Neural progenitor cell (in vitro differentiated cells): ENCODE measurements at regions not wholly inside any gene's neighbourhood (a gene's known extent, or its start where the extent isn't known, plus 50 kb on each side); places are given as distances from the start of the nearest gene placed in this dataset.

Experiments
- DNase-seq: peaks from one replicate; pipeline ENCODE4 v3.0.0-alpha.2; 2016; ENCODE audit warnings: low spot score
- H2AFZ ChIP-seq: fragments of 200-600 bp; sonication (generic); replicated peaks from 2 replicates; pipeline ENCODE4 v1.6.1; 2016; ENCODE audit warnings: antibody characterized with exemption
- H3F3A ChIP-seq: fragments of 200-600 bp; sonication (generic); 2 replicates; pipeline ENCODE4 v1.6.1; 2016; ENCODE audit warnings: antibody characterized with exemption, low read depth
- H3K27ac ChIP-seq: fragments of 200-600 bp; sonication (generic); 2 replicates; pipeline ENCODE4 v1.5.1; 2016; ENCODE audit warnings: mild to moderate bottlenecking
- H3K27me3 ChIP-seq: fragments of 200-600 bp; sonication (generic); 2 replicates; pipeline ENCODE4 v1.6.1; 2016; ENCODE audit warnings: mild to moderate bottlenecking, moderate library complexity
- H3K36me3 ChIP-seq: fragments of 200-600 bp; sonication (generic); 2 replicates; pipeline ENCODE4 v1.5.1; 2016
- H3K4me1 ChIP-seq: fragments of 200-600 bp; sonication (generic); 2 replicates; pipeline ENCODE4 v1.6.1; 2016; ENCODE audit warnings: mixed run types
- H3K4me2 ChIP-seq: fragments of 200-600 bp; sonication (generic); 2 replicates; pipeline ENCODE4 v1.6.1; 2016
- H3K4me3 ChIP-seq: fragments of 200-600 bp; sonication (generic); 2 replicates; pipeline ENCODE4 v1.5.1; 2016
- H3K79me2 ChIP-seq: fragments of 200-600 bp; sonication (generic); 2 replicates; pipeline ENCODE4 v1.6.1; 2016; ENCODE audit warnings: low read depth
- H3K9ac ChIP-seq: fragments of 200-600 bp; sonication (generic); 2 replicates; pipeline ENCODE4 v1.6.1; 2016
- H3K9me3 ChIP-seq: fragments of 200-600 bp; sonication (generic); 2 replicates; pipeline ENCODE4 v1.5.1; 2016; ENCODE audit warnings: low read depth
- H4K20me1 ChIP-seq: fragments of 200-600 bp; sonication (generic); 2 replicates; pipeline ENCODE4 v1.6.1; 2016; ENCODE audit warnings: low read depth
- H3K27ac Mint-ChIP-seq: 3 replicates; pipeline ENCODE4 v1.8.0; 2021; ENCODE audit warnings: mixed read lengths
- H3K27me3 Mint-ChIP-seq: 2 replicates; pipeline ENCODE4 v1.8.0; 2022; ENCODE audit warnings: low read depth, mild to moderate bottlenecking, inconsistent platforms, moderate library complexity, mixed read lengths; ENCODE audit not compliant: insufficient read depth
- H3K36me3 Mint-ChIP-seq: 3 replicates; pipeline ENCODE4 v1.8.0; 2021; ENCODE audit warnings: mixed read lengths
- H3K4me1 Mint-ChIP-seq: 3 replicates; pipeline ENCODE4 v1.8.0; 2021; ENCODE audit warnings: mixed read lengths
- H3K4me3 Mint-ChIP-seq: 3 replicates; pipeline ENCODE4 v1.8.0; 2021; ENCODE audit warnings: mild to moderate bottlenecking, moderate library complexity, mixed read lengths
- H3K9me3 Mint-ChIP-seq: 3 replicates; pipeline ENCODE4 v1.8.0; 2020; ENCODE audit warnings: mixed read lengths
- EZH2 ChIP-seq: fragments of 200-600 bp; sonication (generic); IDR thresholded peaks from 2 replicates; pipeline ENCODE4 v1.6.1; 2017; ENCODE audit warnings: antibody characterized with exemption, mild to moderate bottlenecking, moderate library complexity
- EZH2phosphoT487 ChIP-seq: fragments of 200-600 bp; sonication (generic); IDR thresholded peaks from 2 replicates; pipeline ENCODE4 v1.6.1; 2017; ENCODE audit warnings: antibody characterized with exemption
- TF ChIP-seq, protein P1 (sequence below): fragments of 200-600 bp; sonication (generic); IDR thresholded peaks from 2 replicates; pipeline ENCODE4 v1.5.1; 2017; ENCODE audit warnings: antibody characterized with exemption, mild to moderate bottlenecking

DNA sequence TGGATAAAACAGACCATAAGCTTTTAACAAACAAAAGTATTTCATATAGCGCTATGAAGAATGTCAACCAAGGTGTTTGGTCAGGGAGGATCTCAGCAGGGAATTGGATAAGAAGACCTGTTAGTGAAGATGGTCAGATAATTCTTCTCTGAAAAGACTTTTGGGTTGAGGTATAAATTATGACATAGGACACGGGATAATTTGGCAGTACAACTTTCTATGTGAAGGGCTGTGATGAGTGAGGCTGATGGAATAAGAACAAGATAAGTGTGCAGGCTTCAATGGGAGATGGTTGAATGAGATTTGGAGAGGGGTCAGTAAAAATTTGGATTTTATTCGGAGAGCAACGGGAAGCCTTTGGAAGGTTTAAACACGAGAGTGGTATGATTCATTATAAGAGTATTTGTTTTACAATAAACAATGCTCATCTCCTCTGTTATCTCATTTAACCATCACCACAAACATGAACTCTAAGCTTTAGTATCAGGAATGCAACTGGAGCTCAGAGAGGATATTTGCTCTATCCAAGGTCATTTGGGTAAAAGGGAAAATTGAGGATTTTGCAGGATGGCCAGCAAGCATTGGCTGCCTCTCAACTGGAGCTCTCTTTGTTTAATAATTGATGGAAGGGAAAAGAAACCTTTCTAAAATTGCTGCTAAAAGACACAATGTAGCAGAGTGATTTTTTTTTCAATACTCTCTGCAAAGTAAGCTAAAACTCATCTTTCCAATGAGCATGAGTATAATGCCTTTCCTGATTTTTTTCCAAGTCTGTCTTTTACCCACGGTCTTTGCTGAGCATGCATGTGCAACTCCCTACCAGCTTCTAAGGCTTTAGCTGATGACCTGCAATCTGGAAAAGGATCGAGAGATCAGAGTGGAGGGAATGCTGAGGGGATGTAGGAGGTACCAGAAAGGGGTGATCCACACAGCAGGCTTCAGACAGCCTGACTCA is 534.0 kb downstream of the CBLN4 start:
- Histone ChIP-seq H3K9ac (no peak overlapping the region), H3K27ac (no peak overlapping the region), H4K20me1 (no peaks in the 10 kb centered on the region), H3K27me3 (no peaks in the 10 kb centered on the region), H3K4me1 (peaks cover 12% of the 10 kb centered on the region), H3K79me2 (no peaks in the 10 kb centered on the region), H3K4me3 (no peak overlapping the region), H3F3A (no peaks in the 10 kb centered on the region), H3K36me3 (no peaks in the 10 kb centered on the region), H3K4me2 (no peak overlapping the region), H2AFZ (no peak overlapping the region), H3K9me3 (no peaks in the 10 kb centered on the region)
- Mint-ChIP-seq H3K27me3 (no peaks in the 10 kb centered on the region), H3K4me3 (no peak overlapping the region), H3K9me3 (no peaks in the 10 kb centered on the region), H3K27ac (no peak overlapping the region), H3K4me1 (peaks cover 4% of the 10 kb centered on the region), H3K36me3 (no peaks in the 10 kb centered on the region)
- no peak for DNase-seq
- TF ChIP-seq EZH2phosphoT487 (no peak), EZH2 (no peak)
- TF ChIP-seq, protein P1, sequence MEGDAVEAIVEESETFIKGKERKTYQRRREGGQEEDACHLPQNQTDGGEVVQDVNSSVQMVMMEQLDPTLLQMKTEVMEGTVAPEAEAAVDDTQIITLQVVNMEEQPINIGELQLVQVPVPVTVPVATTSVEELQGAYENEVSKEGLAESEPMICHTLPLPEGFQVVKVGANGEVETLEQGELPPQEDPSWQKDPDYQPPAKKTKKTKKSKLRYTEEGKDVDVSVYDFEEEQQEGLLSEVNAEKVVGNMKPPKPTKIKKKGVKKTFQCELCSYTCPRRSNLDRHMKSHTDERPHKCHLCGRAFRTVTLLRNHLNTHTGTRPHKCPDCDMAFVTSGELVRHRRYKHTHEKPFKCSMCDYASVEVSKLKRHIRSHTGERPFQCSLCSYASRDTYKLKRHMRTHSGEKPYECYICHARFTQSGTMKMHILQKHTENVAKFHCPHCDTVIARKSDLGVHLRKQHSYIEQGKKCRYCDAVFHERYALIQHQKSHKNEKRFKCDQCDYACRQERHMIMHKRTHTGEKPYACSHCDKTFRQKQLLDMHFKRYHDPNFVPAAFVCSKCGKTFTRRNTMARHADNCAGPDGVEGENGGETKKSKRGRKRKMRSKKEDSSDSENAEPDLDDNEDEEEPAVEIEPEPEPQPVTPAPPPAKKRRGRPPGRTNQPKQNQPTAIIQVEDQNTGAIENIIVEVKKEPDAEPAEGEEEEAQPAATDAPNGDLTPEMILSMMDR = no peak

DNA sequence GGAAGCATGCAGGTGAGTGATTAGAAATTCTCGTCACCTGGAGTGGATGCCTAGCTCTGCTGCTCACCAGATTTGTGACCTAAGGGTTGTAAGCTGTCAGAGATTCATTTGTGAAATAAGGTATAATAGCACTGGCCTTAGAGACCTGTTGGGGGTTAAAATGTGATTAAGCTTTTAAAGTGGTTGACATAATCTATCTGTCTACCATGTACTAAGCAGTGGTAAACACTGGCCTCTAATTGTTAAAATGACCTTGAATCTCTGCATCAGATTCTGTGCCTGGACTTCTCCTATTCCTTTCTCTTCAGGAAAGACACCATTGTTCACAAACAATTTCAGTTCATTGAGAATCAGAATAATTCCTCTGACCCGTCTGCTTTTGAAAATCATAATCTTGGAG is 536.2 kb downstream of the CBLN4 start:
- no peaks in the 10 kb centered on the region for H4K20me1 ChIP-seq
- H3K27ac ChIP-seq = no peak overlapping the region

DNA sequence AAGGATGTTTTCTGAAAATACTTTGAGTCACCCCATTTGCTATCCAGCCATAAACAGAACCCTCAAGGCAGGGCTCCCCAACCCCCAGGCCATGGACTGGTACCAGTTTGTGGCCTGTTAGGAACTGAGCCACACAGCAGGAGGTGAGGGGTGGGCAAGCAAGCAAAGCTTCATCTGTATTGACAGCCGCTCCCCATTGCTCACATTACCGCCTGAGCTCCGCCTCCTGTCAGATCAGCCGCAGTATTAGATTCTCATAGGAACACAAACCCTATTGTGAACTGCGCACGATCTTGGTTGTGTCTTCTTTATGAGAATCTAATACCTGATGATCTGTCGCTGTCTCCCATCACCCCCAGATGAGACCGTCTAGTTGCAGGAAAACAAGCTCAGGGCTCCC is 543.8 kb downstream of the CBLN4 start:
- Histone ChIP-seq H3K4me2 (no peak overlapping the region), H3K4me3 (no peak overlapping the region), H3K79me2 (no peaks in the 10 kb centered on the region), H3K9ac (no peak overlapping the region), H3K27ac (no peak overlapping the region), H4K20me1 (no peaks in the 10 kb centered on the region), H3K9me3 (no peaks in the 10 kb centered on the region), H2AFZ (no peak overlapping the region), H3K27me3 (no peaks in the 10 kb centered on the region), H3F3A (no peaks in the 10 kb centered on the region), H3K36me3 (no peaks in the 10 kb centered on the region), H3K4me1 (no peaks in the 10 kb centered on the region)
- H3K36me3 Mint-ChIP-seq = no peaks in the 10 kb centered on the region
- no peaks in the 10 kb centered on the region for H3K9me3 Mint-ChIP-seq
- H3K4me3 Mint-ChIP-seq = no peak overlapping the region
- no peaks in the 10 kb centered on the region for H3K4me1 Mint-ChIP-seq
- TF ChIP-seq, protein P1 = no peak
- TF ChIP-seq EZH2phosphoT487 (no peak), EZH2 (no peak)
- DNase-seq = no peak
- no peak overlapping the region for H3K27ac Mint-ChIP-seq
- no peaks in the 10 kb centered on the region for H3K27me3 Mint-ChIP-seq

More for the DNA sequence above, 536.2 kb downstream of the CBLN4 start:
- H3K79me2 ChIP-seq = no peaks in the 10 kb centered on the region
- no peak for TF ChIP-seq EZH2phosphoT487
- TF ChIP-seq EZH2 = no peak
- TF ChIP-seq, protein P1 = no peak
- DNase-seq = no peak
- H3K9ac ChIP-seq = no peak overlapping the region
- no peaks in the 10 kb centered on the region for H3K36me3 Mint-ChIP-seq
- no peaks in the 10 kb centered on the region for H3K9me3 ChIP-seq
- no peaks in the 10 kb centered on the region for H3K27me3 Mint-ChIP-seq
- no peak overlapping the region for H3K27ac Mint-ChIP-seq
- H3K4me2 ChIP-seq = no peak overlapping the region
- no peaks in the 10 kb centered on the region for H3K27me3 ChIP-seq
- H2AFZ ChIP-seq = no peak overlapping the region
- H3K4me3 Mint-ChIP-seq = no peak overlapping the region
- H3K9me3 Mint-ChIP-seq = no peaks in the 10 kb centered on the region
- no peaks in the 10 kb centered on the region for H3K4me1 Mint-ChIP-seq
- H3K4me3 ChIP-seq = no peak overlapping the region
- no peaks in the 10 kb centered on the region for H3F3A ChIP-seq
- no peaks in the 10 kb centered on the region for H3K36me3 ChIP-seq
- peaks cover 5% of the 10 kb centered on the region for H3K4me1 ChIP-seq
